GM06990 (cell line): ENCODE measurements at regions not wholly inside any gene's neighbourhood (a gene's known extent, or its start where the extent isn't known, plus 50 kb on each side); places are given as distances from the start of the nearest gene placed in this dataset.

ENCODE experiments used
- DNase-seq: peaks from one replicate; pipeline ENCODE4 v3.0.0-alpha.2; 2011; ENCODE audit not compliant: insufficient read length; ENCODE audit errors: extremely low read depth
- H3K27me3 ChIP-seq: replicated peaks from 2 replicates; pipeline ENCODE4 v1.6.0; 2011; ENCODE audit warnings: low read length; ENCODE audit not compliant: control insufficient read depth, insufficient read depth
- H3K36me3 ChIP-seq: 2 replicates; pipeline ENCODE4 v1.5.1; 2011; ENCODE audit warnings: low read length; ENCODE audit not compliant: control insufficient read depth, insufficient read depth
- H3K4me3 ChIP-seq: replicated peaks from 2 replicates; pipeline ENCODE4 v1.5.1; 2011; ENCODE audit warnings: low read depth, mild to moderate bottlenecking, control low read depth, low read length
- CTCF ChIP-seq: IDR thresholded peaks from 2 replicates; pipeline ENCODE4 v1.5.1; 2011; ENCODE audit warnings: low read length, control low read depth, mild to moderate bottlenecking, inconsistent platforms; ENCODE audit not compliant: insufficient read depth, poor library complexity, severe bottlenecking

DNA sequence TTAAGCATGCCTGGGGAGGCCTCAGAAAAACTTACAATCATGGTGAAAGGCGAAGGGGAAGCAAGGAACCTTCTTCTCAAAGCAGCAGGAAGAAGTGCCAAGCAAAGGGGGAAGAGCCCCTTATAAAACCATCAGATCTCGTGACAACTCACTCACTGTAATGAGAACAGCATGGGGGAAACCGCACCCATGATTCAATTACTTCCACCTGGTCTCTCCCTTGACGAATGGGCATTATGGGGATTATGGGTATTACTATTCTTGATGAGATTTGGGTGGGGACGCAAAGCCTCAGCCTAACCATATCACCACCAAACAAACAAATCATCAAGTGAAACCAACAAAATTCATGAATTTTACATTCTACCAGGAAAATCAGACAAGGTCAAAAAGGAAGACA is 76.7 kb upstream of the TAB3 start:
- no peak for DNase-seq
- Histone ChIP-seq H3K36me3 (no peaks in the 10 kb centered on the region), H3K27me3 (no peaks in the 10 kb centered on the region; the same call in 1 of the 2 replicates), H3K4me3 (no peak overlapping the region)
- no peak for TF ChIP-seq CTCF

DNA sequence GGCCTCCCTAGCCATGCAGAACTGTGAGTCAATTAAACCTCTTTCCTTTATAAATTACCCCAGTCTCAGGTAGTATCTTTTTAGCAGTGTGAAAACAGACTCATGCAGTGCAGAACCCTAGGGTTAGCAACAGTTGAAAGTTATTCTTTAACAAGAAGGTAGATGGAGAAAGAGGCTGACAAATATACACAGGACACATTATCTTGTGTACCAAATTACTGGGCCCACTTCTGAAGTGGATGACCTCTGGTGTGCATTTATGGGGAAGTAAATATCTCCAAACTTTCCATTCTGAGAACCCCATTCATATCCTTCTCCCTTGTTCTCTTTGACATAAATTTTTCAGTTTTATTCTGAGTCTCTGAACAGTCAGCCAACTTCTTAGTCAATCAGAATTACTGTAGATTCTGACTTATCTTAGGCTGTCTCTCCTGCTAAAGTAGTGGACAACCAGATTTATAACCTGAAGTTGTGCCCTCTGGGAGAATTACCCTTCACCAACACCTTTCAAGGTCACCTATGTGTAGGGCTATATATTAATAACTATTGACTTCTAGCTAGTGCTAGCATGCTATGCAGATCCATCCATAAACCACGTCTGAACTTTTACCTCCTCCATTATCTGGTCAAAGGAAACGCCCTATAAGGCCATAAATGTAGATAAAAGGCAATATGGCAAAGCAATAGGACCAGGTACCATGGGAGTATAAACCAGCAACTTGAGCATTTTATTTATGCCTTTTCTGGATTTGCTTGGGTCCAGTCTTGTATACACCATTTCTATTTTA is 72.5 kb upstream of the TAB3 start:
- no peak overlapping the region for H3K4me3 ChIP-seq
- H3K27me3 ChIP-seq, result no peaks in the 10 kb centered on the region
- H3K36me3 ChIP-seq, result no peaks in the 10 kb centered on the region
- no peak for DNase-seq
- TF ChIP-seq CTCF, result no peak

DNA sequence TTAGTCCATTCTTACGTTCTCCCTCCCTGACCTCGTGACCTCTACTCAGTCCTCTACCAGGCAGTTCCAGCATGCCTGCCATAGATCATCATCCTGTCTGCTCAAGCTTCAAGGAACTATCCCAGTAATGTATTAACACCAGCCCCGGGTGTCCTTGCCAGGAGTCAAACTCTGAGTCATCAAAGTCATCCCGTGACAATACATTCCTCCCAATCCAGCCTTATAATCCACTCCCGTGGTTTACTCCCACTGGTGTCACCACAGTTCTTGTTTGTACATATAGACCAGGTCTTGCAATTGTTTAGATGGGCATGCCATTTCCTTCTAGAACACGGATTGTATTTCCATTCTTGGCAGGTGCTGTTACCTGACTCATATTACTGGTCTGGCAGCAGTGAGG is 68.7 kb upstream of the TAB3 start:
- no peak for DNase-seq
- Histone ChIP-seq H3K4me3 (no peak overlapping the region), H3K36me3 (no peaks in the 10 kb centered on the region), H3K27me3 (no peaks in the 10 kb centered on the region; the same call in 1 of the 2 replicates)
- TF ChIP-seq CTCF, result no peak

DNA sequence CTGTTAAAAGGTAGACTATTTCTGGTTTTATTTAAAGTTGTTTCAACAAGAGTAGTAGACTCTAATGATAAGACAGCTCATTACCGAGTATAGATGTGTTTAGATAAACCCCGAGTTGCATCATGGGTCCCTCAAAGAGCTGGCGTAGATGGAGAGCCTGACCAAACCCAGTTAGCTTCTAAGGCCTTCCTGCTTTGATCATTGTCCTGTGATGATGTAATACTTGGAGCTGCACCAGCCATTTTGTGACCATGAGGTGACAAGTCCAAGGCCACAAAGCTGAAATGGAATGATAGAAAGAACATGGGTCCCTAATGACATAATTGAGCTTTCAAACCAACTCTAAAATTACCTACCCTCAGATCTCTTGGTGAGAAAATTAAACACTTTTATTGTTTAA is 66.6 kb upstream of the TAB3 start:
- H3K36me3 ChIP-seq, result no peaks in the 10 kb centered on the region
- H3K27me3 ChIP-seq, result no peaks in the 10 kb centered on the region; the same call in 1 of the 2 replicates
- H3K4me3 ChIP-seq, result no peak overlapping the region
- DNase-seq, result no peak
- TF ChIP-seq CTCF, result no peak

- no peaks in the 10 kb centered on the region for H3K36me3 ChIP-seq
- no peak overlapping the region for H3K4me3 ChIP-seq
- no peak for TF ChIP-seq CTCF
- DNase-seq, result no peak
- H3K27me3 ChIP-seq, result no peaks in the 10 kb centered on the region; the same call in 1 of the 2 replicates
These were observed 61.9 kb upstream of the TAB3 start for GRCh38 chrX:30951003-30951402.
